OCI-LY3 (cell line): ENCODE measurements at regions not wholly inside any gene's neighbourhood (a gene's known extent, or its start where the extent isn't known, plus 50 kb on each side); places are given as distances from the start of the nearest gene placed in this dataset.

Source experiments
- EZH2phosphoT487 ChIP-seq: fragments of 200-600 bp; shearing (Covaris generic); IDR thresholded peaks from 2 replicates; pipeline ENCODE4 v1.6.1; 2018; ENCODE audit warnings: antibody characterized with exemption, mixed run types, low read depth
- TF ChIP-seq, protein P1 (sequence below): fragments of 200-600, 300-600 bp; sonication (generic); IDR thresholded peaks from 2 replicates; pipeline ENCODE4 v1.5.1; 2014; ENCODE audit warnings: antibody characterized with exemption, low read length, low read depth

DNA sequence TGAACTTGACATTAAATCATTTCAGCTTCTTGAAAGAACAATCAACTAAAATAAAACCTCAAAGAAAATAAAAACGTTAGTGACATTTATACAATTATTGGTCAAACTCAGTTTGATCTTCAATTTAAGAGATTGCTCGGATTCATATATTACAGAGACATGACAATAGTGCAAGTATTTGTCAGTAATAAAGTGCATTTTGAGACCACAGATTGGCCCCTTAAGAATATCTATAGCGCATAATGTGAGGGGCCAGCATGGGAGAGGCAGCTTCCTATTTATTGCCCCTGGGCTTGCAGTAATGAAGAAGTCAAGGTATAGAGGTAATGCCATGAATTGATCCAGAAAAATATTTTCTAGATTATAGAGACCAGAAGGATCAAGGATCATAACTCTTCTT, 552.3 kb downstream of the VRK1 start:
- TF ChIP-seq, protein P1, sequence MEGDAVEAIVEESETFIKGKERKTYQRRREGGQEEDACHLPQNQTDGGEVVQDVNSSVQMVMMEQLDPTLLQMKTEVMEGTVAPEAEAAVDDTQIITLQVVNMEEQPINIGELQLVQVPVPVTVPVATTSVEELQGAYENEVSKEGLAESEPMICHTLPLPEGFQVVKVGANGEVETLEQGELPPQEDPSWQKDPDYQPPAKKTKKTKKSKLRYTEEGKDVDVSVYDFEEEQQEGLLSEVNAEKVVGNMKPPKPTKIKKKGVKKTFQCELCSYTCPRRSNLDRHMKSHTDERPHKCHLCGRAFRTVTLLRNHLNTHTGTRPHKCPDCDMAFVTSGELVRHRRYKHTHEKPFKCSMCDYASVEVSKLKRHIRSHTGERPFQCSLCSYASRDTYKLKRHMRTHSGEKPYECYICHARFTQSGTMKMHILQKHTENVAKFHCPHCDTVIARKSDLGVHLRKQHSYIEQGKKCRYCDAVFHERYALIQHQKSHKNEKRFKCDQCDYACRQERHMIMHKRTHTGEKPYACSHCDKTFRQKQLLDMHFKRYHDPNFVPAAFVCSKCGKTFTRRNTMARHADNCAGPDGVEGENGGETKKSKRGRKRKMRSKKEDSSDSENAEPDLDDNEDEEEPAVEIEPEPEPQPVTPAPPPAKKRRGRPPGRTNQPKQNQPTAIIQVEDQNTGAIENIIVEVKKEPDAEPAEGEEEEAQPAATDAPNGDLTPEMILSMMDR, result no peak
- TF ChIP-seq EZH2phosphoT487, result no peak
